ENCODE measurements at regions not wholly inside any gene's neighbourhood (a gene's known extent, or its start where the extent isn't known, plus 50 kb on each side); places are given as distances from the start of the nearest gene placed in this dataset.

GRCh38 chr6:170024940-170025339 is 265.9 kb downstream of the DLL1 start:
- peak; percentile 39 to 67 for DNase-seq
- TF ChIP-seq POLR2A (IDR thresholded peaks at IDR 0.05): no peak
- TF ChIP-seq, protein P1, sequence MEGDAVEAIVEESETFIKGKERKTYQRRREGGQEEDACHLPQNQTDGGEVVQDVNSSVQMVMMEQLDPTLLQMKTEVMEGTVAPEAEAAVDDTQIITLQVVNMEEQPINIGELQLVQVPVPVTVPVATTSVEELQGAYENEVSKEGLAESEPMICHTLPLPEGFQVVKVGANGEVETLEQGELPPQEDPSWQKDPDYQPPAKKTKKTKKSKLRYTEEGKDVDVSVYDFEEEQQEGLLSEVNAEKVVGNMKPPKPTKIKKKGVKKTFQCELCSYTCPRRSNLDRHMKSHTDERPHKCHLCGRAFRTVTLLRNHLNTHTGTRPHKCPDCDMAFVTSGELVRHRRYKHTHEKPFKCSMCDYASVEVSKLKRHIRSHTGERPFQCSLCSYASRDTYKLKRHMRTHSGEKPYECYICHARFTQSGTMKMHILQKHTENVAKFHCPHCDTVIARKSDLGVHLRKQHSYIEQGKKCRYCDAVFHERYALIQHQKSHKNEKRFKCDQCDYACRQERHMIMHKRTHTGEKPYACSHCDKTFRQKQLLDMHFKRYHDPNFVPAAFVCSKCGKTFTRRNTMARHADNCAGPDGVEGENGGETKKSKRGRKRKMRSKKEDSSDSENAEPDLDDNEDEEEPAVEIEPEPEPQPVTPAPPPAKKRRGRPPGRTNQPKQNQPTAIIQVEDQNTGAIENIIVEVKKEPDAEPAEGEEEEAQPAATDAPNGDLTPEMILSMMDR (IDR thresholded peaks at IDR 0.05): no peak
- Histone ChIP-seq H3K4me1 (no peaks in the 10 kb centered on the region), H3K36me3 (no peaks in the 10 kb centered on the region), H3K27me3 (no peaks in the 10 kb centered on the region), H3K27ac (no peak overlapping the region), H3K4me3 (no peak overlapping the region), H3K9me3 (no peaks in the 10 kb centered on the region)
- intact Hi-C loops (cut with DNase I; ENCODE audit: low total_unique reads): no loop called here

GRCh38 chr6:170023620-170024521 is 267.0 kb downstream of the DLL1 start:
- Histone ChIP-seq H3K4me3 (no peak overlapping the region), H3K9me3 (no peaks in the 10 kb centered on the region), H3K27ac (no peak overlapping the region), H3K4me1 (no peaks in the 10 kb centered on the region), H3K27me3 (no peaks in the 10 kb centered on the region), H3K36me3 (no peaks in the 10 kb centered on the region)
- peak in 1 of 2 donors; percentile 13 for DNase-seq
- intact Hi-C loops (cut with DNase I; ENCODE audit: low total_unique reads): no loop called here
- TF ChIP-seq, protein P1 (IDR thresholded peaks at IDR 0.05): no peak
- no peak for TF ChIP-seq POLR2A (IDR thresholded peaks at IDR 0.05)

DNA sequence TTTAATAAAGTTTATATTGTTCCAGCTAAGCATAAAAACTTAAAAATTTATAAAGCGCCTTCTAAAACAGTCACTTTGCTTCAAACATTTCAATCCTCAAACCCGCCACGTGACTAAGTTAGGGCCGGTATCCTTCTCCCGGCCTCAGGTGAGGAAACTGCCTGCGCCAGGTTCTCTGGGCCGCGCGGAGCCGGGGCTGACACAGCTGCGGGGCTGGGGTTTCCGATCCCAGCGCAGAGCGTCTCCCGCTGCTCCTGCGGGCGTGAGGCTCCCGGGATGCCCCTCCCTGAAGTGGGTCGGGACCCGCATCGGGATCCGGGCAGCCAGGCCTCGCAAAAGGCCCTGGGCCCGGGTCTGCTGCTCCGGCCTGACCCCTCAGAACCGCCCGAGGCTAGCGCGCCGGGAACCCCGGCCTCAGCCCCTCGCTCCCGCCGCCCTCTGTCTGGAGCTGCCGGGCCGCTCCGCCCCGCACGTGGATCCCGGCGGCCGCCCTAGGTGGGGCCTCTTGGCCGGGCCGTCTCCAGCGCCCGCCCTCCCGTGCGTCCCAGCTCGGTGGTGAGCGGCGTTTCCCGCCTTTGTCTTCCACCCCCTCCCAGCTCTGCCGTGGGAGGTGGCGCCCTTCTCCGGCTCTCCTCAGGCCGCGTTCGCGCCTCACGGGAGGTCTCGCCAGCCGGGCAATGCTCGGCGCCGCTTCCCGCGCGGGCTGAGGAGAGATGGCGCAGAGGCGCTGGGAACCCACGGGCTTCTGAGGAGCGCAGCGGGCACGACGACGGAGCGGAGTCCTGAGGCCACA is 267.9 kb downstream of the DLL1 start:
- no peaks in the 10 kb centered on the region for H3K27me3 ChIP-seq
- no peaks in the 10 kb centered on the region for H3K4me1 ChIP-seq
- H3K9me3 ChIP-seq: no peaks in the 10 kb centered on the region
- DNase-seq: peak in 1 of 2 donors; percentile 22
- H3K4me3 ChIP-seq: peak overlapping the region in 1 of 2 donors; percentile 2
- no peaks in the 10 kb centered on the region for H3K36me3 ChIP-seq
- TF ChIP-seq, protein P1 (IDR thresholded peaks at IDR 0.05): no peak
- no peak for TF ChIP-seq POLR2A (IDR thresholded peaks at IDR 0.05)
- no peak overlapping the region for H3K27ac ChIP-seq
- intact Hi-C loops (cut with DNase I; ENCODE audit: low total_unique reads): no loop called here

GRCh38 chr6:170022291-170022722 is 268.6 kb downstream of the DLL1 start:
- Histone ChIP-seq H3K27me3 (no peaks in the 10 kb centered on the region), H3K9me3 (no peaks in the 10 kb centered on the region), H3K4me3 (no peak overlapping the region), H3K36me3 (no peaks in the 10 kb centered on the region), H3K4me1 (no peaks in the 10 kb centered on the region), H3K27ac (no peak overlapping the region)
- DNase-seq: peak in 1 of 2 donors; percentile 7
- intact Hi-C loops (cut with DNase I; ENCODE audit: low total_unique reads): no loop called here
- TF ChIP-seq, protein P1 (IDR thresholded peaks at IDR 0.05): no peak
- no peak for TF ChIP-seq POLR2A (IDR thresholded peaks at IDR 0.05)

- no peaks in the 10 kb centered on the region for H3K36me3 ChIP-seq
- H3K9me3 ChIP-seq: no peaks in the 10 kb centered on the region
- H3K27me3 ChIP-seq: no peaks in the 10 kb centered on the region
- H3K4me1 ChIP-seq: no peaks in the 10 kb centered on the region
- H3K27ac ChIP-seq: no peak overlapping the region
- peak in 1 of 2 donors; percentile 9 for DNase-seq
- no peak for TF ChIP-seq POLR2A (IDR thresholded peaks at IDR 0.05)
- TF ChIP-seq, protein P1 (IDR thresholded peaks at IDR 0.05): no peak
- intact Hi-C loops (cut with DNase I; ENCODE audit: low total_unique reads): no loop called here
- no peak overlapping the region for H3K4me3 ChIP-seq
Observed at GRCh38 chr6:170021579-170021978, 269.3 kb downstream of the DLL1 start.
